Neuronal stem cell (in vitro differentiated cells): ENCODE measurements at regions not wholly inside any gene's neighbourhood (a gene's known extent, or its start where the extent isn't known, plus 50 kb on each side); places are given as distances from the start of the nearest gene placed in this dataset.

Experiments
- DNase-seq: peaks from one replicate; pipeline ENCODE4 v3.0.0-alpha.2; 2013; ENCODE audit warnings: low spot score
- H2AFZ ChIP-seq: one replicate; pipeline ENCODE4 v1.6.1; 2013; ENCODE audit warnings: mild to moderate bottlenecking, low read length, inconsistent platforms
- H2AK5ac ChIP-seq: 2 replicates; pipeline ENCODE4 v1.6.1; 2013; ENCODE audit warnings: low read depth, mild to moderate bottlenecking, inconsistent platforms, low read length, moderate library complexity, mixed read lengths
- H2BK120ac ChIP-seq: 2 replicates; pipeline ENCODE4 v1.6.1; 2013; ENCODE audit warnings: low read depth, mild to moderate bottlenecking, inconsistent platforms, low read length, moderate library complexity, mixed read lengths
- H2BK12ac ChIP-seq: one replicate; pipeline ENCODE4 v1.6.1; 2013; ENCODE audit warnings: low read length, inconsistent platforms
- H2BK15ac ChIP-seq: 2 replicates; pipeline ENCODE4 v1.6.1; 2013; ENCODE audit warnings: mild to moderate bottlenecking, low read length, inconsistent platforms, mixed read lengths
- H2BK5ac ChIP-seq: one replicate; pipeline ENCODE4 v1.6.1; 2013; ENCODE audit warnings: inconsistent platforms, mild to moderate bottlenecking, low read length, moderate library complexity
- H3K14ac ChIP-seq: one replicate; pipeline ENCODE4 v1.6.1; 2013; ENCODE audit warnings: low read length, inconsistent platforms
- H3K18ac ChIP-seq: 2 replicates; pipeline ENCODE4 v1.6.1; 2013; ENCODE audit warnings: low read length, inconsistent platforms
- H3K23ac ChIP-seq: 2 replicates; pipeline ENCODE4 v1.6.1; 2013; ENCODE audit warnings: low read depth, mild to moderate bottlenecking, mixed read lengths, low read length, inconsistent platforms; ENCODE audit not compliant: poor library complexity
- H3K27ac ChIP-seq: replicated peaks from 3 replicates; pipeline ENCODE4 v1.5.1; 2013; ENCODE audit warnings: low read length, inconsistent platforms
- H3K27me3 ChIP-seq, 3 experiments: 2 replicates each; pipeline ENCODE4 v1.6.1; 2013; ENCODE audit warnings: low read length in 3 of 3, mild to moderate bottlenecking in 2 of 3, inconsistent platforms in 1 of 3, low read depth in 1 of 3, mixed read lengths in 1 of 3, moderate library complexity in 1 of 3; ENCODE audit not compliant: control insufficient read depth in 3 of 3, insufficient read depth in 3 of 3
- H3K36me3 ChIP-seq, 2 donors: replicated peaks in 1 of 2; 2 replicates each; pipeline ENCODE4 v1.6.1; 2013; ENCODE audit warnings: low read length in 2 of 2; ENCODE audit not compliant: control insufficient read depth in 2 of 2, insufficient read depth in 2 of 2
- H3K4ac ChIP-seq: 2 replicates; pipeline ENCODE4 v1.6.1; 2013; ENCODE audit warnings: inconsistent platforms, mild to moderate bottlenecking, low read length, moderate library complexity
- H3K4me1 ChIP-seq, 2 donors: 1 replicate in 1 of 2; 2 replicates in 1 of 2; pipeline ENCODE4 v1.6.1; 2013; ENCODE audit warnings: low read length in 2 of 2, low read depth in 1 of 2; ENCODE audit not compliant: control insufficient read depth in 2 of 2, insufficient read depth in 1 of 2
- H3K4me2 ChIP-seq: one replicate; pipeline ENCODE4 v1.6.1; 2013; ENCODE audit warnings: mild to moderate bottlenecking, low read length, inconsistent platforms; ENCODE audit not compliant: insufficient read depth, poor library complexity, severe bottlenecking
- H3K4me3 ChIP-seq, 2 donors: 2 replicates each; pipeline ENCODE4 v1.5.1; 2013; ENCODE audit warnings: low read length in 2 of 2, mild to moderate bottlenecking in 2 of 2, inconsistent platforms in 1 of 2, moderate library complexity in 1 of 2
- H3K79me1 ChIP-seq: one replicate; pipeline ENCODE4 v1.6.1; 2013; ENCODE audit warnings: low read depth, mild to moderate bottlenecking, inconsistent platforms, low read length, moderate library complexity
- H3K9ac ChIP-seq: one replicate; pipeline ENCODE4 v1.6.1; 2013; ENCODE audit warnings: mild to moderate bottlenecking, low read depth, low read length, inconsistent platforms; ENCODE audit not compliant: poor library complexity
- H3K9me3 ChIP-seq, 2 donors: replicated peaks in 1 of 2; 2 replicates each; pipeline versions ENCODE3 to v1.6.1; 2013; ENCODE audit warnings: low read length in 2 of 2, mild to moderate bottlenecking in 2 of 2, inconsistent platforms in 1 of 2, low read depth in 1 of 2, mixed read lengths in 1 of 2, moderate library complexity in 1 of 2; ENCODE audit not compliant: control insufficient read depth in 2 of 2, insufficient read depth in 1 of 2
- H4K8ac ChIP-seq: one replicate; pipeline ENCODE4 v1.6.1; 2013; ENCODE audit warnings: low read depth, mild to moderate bottlenecking, inconsistent platforms, low read length, moderate library complexity
- H4K91ac ChIP-seq: one replicate; pipeline ENCODE4 v1.6.1; 2013; ENCODE audit warnings: low read length, low read depth, mild to moderate bottlenecking, inconsistent platforms; ENCODE audit not compliant: poor library complexity
- WGBS, 2 donors: extraction: QIAGEN DNeasy Blood & Tissue Kit; methylation state at CpG; one replicate each; pipeline ENCODE4 v1.1.7; 2013; ENCODE audit warnings: missing lambda C conversion rate in 2 of 2, mixed read lengths in 1 of 2; ENCODE audit not compliant: insufficient read length in 2 of 2, insufficient replicate concordance in 1 of 2; ENCODE audit errors: extremely low coverage in 2 of 2; 5-methylcytosine and 5-hydroxymethylcytosine counted together

- Histone ChIP-seq H2BK12ac (no peak overlapping the region), H3K27me3 (no peaks in the 10 kb centered on the region), H3K9me3 (no peaks in the 10 kb centered on the region), H4K91ac (no peak overlapping the region), H3K9ac (no peak overlapping the region), H3K79me1 (no peaks in the 10 kb centered on the region), H3K36me3 (no peaks in the 10 kb centered on the region), H3K4me3 (no peak overlapping the region), H3K14ac (no peak overlapping the region), H2BK120ac (no peak overlapping the region), H3K27ac (no peak overlapping the region), H3K23ac (no peak overlapping the region), H3K4ac (no peak overlapping the region), H2BK5ac (no peak overlapping the region), H4K8ac (no peak overlapping the region), H3K4me2 (no peak overlapping the region), H2AK5ac (no peak overlapping the region), H3K18ac (no peak overlapping the region), H2AFZ (no peak overlapping the region), H3K4me1 (no peaks in the 10 kb centered on the region), H2BK15ac (no peak overlapping the region)
- no CpG with 5 or more reads among the region's 1 CpG for WGBS, 2 donors
- no peak for DNase-seq
Observed at GRCh38 chr1:238281418-238281817, 390.7 kb upstream of the ZP4 start.

- no peak overlapping the region for H2AK5ac ChIP-seq
- no peak overlapping the region for H3K4me2 ChIP-seq
- H3K9me3 ChIP-seq: peaks cover 6 to 9% of the 10 kb centered on the region in 2 donors
- no peak overlapping the region for H2BK120ac ChIP-seq
- no peak overlapping the region for H2AFZ ChIP-seq
- H3K4me1 ChIP-seq: no peaks in the 10 kb centered on the region
- H3K79me1 ChIP-seq: no peaks in the 10 kb centered on the region
- H3K23ac ChIP-seq: no peak overlapping the region
- no peaks in the 10 kb centered on the region for H3K36me3 ChIP-seq
- no CpG with 5 or more reads among the region's 3 CpGs for whole genome bisulfite sequencing, 2 donors
- no peak for DNase-seq
- H3K27ac ChIP-seq: no peak overlapping the region
- H4K91ac ChIP-seq: no peak overlapping the region
- H2BK12ac ChIP-seq: no peak overlapping the region
- H3K9ac ChIP-seq: no peak overlapping the region
- no peak overlapping the region for H3K4me3 ChIP-seq
- no peak overlapping the region for H3K4ac ChIP-seq
- no peaks in the 10 kb centered on the region for H3K27me3 ChIP-seq
- no peak overlapping the region for H4K8ac ChIP-seq
- no peak overlapping the region for H2BK15ac ChIP-seq
- H3K14ac ChIP-seq: no peak overlapping the region
- no peak overlapping the region for H3K18ac ChIP-seq
- no peak overlapping the region for H2BK5ac ChIP-seq
Observed at GRCh38 chr1:238279694-238280380, 389.1 kb upstream of the ZP4 start.

GRCh38 chr1:238272145-238272544 lies 381.4 kb upstream of the ZP4 start:
- Histone ChIP-seq H3K14ac (no peak overlapping the region), H2AK5ac (no peak overlapping the region), H3K4me3 (no peak overlapping the region), H3K18ac (no peak overlapping the region), H3K27me3 (no peaks in the 10 kb centered on the region), H2BK15ac (no peak overlapping the region), H2BK5ac (no peak overlapping the region), H3K4ac (no peak overlapping the region), H3K9me3 (peaks cover 9 to 14% of the 10 kb centered on the region in 2 donors), H3K27ac (no peak overlapping the region), H4K91ac (no peak overlapping the region), H4K8ac (no peak overlapping the region), H3K9ac (no peak overlapping the region), H2BK12ac (no peak overlapping the region), H3K36me3 (no peaks in the 10 kb centered on the region), H3K4me2 (no peak overlapping the region), H3K79me1 (no peaks in the 10 kb centered on the region), H2AFZ (no peak overlapping the region), H3K4me1 (no peaks in the 10 kb centered on the region), H2BK120ac (no peak overlapping the region), H3K23ac (no peak overlapping the region)
- DNase-seq: no peak
- WGBS, 2 donors: no CpG with 5 or more reads among the region's 3 CpGs

- no peaks in the 10 kb centered on the region for H3K4me1 ChIP-seq
- no peak overlapping the region for H4K91ac ChIP-seq
- H3K18ac ChIP-seq: no peak overlapping the region
- H2BK12ac ChIP-seq: no peak overlapping the region
- H2BK15ac ChIP-seq: no peak overlapping the region
- no peak overlapping the region for H3K14ac ChIP-seq
- no peak overlapping the region for H3K9ac ChIP-seq
- no peak overlapping the region for H2BK120ac ChIP-seq
- no peaks in the 10 kb centered on the region for H3K9me3 ChIP-seq
- DNase-seq: no peak
- no peak overlapping the region for H3K4me2 ChIP-seq
- H3K36me3 ChIP-seq: no peaks in the 10 kb centered on the region
- WGBS, 2 donors: no CpG with 5 or more reads among the region's 1 CpG
- no peak overlapping the region for H2AFZ ChIP-seq
- H3K27me3 ChIP-seq: no peaks in the 10 kb centered on the region
- no peak overlapping the region for H4K8ac ChIP-seq
- H3K4me3 ChIP-seq: no peak overlapping the region
- H3K23ac ChIP-seq: no peak overlapping the region
- H3K4ac ChIP-seq: no peak overlapping the region
- H2BK5ac ChIP-seq: no peak overlapping the region
- H3K27ac ChIP-seq: no peak overlapping the region
- no peaks in the 10 kb centered on the region for H3K79me1 ChIP-seq
- H2AK5ac ChIP-seq: no peak overlapping the region
Observed at GRCh38 chr1:238265866-238266265, 375.1 kb upstream of the ZP4 start.
